ENCODE measurements at regions not wholly inside any gene's neighbourhood (a gene's known extent, or its start where the extent isn't known, plus 50 kb on each side); places are given as distances from the start of the nearest gene placed in this dataset.
"Not testable (repeated sequence)": the region's sequence is repeated elsewhere in the genome, so short reads cannot be mapped to it uniquely, and the experiment has no call there.

GRCh38 chr15:31681529-31682259 lies 348.6 kb upstream of the CHRNA7 start:
- DNase-seq (ENCODE audit: low read depth), result not testable (repeated sequence)

DNA sequence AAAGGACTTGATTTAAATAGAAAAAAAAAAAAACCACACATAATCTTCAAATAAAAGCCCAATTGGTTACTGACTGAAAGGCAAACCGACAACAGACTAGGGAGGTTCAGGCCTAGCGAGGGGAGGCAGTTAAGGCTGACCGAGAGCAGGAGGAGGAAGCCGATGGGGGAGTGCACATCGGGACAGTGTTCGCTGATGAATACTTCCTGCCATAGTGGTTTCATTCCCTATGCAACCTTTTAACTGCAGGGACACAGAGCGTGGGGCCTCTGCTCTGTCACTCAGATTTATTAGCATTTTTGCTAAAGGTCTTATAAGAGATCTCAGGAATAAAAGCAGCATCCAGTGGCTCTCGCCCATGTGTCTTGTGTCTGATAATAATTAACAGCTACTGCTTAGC lies 343.2 kb upstream of the CHRNA7 start:
- DNase-seq (ENCODE audit: low read depth), result not testable (repeated sequence)

GRCh38 chr15:31696509-31696908 lies 333.8 kb upstream of the CHRNA7 start:
- peak; percentile 0 for DNase-seq (ENCODE audit: low read depth)

DNA sequence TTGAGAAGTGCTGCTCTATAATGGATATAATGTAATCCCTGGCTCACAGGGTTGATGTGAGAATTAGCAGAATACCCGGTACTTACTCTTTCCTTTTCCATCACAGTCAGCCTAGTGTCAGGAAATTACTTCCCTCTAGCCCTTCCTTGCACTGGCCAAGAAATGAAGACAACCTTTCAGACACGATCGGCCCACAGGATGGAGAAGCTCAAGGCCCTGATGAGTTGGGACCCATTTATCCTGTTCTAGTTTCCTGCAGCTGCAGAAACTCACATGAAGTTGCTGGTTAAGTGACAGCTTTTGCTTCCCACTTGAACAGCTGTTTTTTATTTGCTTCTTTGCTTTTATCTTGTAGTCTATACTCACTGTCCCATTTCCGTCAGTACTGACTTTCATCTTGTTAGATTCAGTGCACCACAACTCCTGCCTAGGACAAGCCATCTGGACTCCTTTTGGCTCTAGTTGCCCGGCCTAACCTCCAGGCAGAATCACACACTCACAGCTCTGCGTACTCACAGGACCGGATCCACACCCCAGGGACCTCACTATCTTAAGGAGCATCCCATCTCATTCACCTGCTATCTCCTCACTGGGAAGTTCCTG lies 325.1 kb upstream of the CHRNA7 start:
- not testable (repeated sequence) for DNase-seq (ENCODE audit: low read depth)

DNA sequence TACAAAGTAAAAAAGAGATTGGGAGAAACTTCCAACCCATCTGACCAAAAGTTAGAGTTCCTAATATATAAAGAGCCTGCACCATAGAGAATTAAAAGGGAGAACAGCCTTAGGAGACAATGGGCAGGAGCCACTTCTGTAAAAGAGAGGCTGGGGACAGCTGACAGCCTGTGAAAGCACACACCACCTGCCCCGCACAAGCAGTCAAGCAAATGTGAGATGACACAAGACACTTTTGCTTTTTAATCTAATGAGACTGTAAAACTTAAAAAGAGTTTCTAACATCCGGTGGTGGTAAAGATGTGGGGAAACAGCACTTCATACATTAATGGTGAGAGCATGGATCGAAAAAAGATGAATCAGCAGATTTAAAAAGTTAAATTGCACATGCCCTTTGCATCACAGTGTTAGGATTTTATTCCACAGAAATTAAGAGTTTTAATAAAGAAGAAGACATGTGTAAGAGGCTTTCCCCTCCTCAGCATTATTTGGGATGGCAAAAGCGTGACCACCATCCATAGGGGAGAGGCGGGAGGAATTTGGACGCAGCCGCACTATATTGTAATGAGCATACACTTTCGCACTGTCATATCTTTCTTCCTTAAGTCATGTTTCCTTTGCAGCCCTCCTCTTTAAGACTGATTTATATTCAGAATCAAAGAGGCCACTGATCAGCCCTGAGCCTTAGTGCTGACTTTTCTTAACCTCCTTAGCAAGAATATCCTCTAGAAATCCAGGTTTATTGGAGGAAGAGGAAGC lies 322.2 kb upstream of the CHRNA7 start:
- not testable (repeated sequence) for DNase-seq (ENCODE audit: low read depth)

DNA sequence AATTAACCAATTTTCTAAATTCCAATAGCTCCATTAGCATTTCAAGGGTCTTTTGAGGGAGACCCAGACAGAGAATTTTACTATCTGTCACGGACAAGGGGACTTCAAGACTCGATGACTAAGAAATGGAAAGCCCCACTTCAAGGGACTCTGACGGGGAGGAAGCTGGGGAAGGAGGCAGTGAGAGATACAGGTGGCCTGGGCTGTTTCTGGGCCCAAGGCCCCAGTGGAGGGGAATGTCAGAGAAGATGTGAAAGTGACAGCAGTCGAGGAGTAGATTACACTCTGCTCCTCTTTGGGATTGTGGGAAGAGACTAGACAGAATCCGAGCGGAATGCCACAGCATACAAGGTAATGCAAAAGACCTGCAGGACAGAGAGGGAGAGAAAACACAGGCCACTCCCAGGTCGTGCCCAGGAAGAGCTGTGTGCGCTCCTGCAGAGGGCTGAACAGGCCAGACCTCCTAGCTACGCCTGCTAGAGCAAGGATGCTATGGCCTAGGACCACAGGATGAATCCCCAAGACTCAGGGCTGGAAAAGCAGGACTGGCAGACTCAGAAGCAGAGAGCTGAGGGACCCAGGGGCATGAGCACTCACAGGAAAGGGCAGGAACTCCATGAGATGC lies 321.5 kb upstream of the CHRNA7 start:
- not testable (repeated sequence) for DNase-seq (ENCODE audit: low read depth)

DNA sequence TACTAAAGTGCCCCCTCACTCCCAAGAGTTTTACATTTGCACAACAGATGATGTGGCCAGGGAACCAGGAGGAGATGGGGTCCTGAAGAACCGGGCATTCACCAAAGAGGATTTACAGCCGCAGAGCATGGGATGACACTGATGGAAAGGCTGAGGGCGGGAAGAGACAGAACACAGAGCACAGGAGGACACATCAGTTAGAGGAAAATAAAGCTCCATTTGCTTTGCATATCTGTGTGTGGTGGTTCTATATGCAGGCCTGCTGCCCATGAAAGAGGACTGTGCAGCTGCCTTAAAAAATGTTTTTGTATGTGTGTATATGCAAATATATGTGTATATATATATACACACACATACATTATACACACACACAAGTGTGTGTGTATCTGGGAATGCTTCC lies 320.8 kb upstream of the CHRNA7 start:
- not testable (repeated sequence) for DNase-seq (ENCODE audit: low read depth)

DNA sequence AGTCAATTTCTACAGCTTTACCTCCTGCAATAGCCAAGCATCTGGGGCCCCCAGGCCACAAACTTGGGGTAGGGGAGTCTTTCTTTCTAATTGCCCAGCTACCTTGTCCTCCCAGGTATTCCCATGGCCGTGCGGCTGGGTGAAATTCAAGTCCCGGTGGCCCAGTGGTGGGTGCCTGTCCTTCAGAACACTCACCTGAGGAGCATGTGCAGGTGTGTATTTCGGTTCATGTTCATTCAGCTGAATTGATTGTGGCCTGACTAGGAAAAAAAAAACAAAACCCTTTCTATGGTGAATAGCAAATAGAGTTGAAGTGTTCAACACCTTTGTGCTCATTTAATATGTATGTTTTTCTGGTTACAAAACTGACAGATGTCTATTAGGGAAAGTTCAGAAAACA lies 319.5 kb upstream of the CHRNA7 start:
- DNase-seq (ENCODE audit: low read depth), result not testable (repeated sequence)

GRCh38 chr15:31715208-31715607 lies 315.1 kb upstream of the CHRNA7 start:
- not testable (repeated sequence) for DNase-seq (ENCODE audit: low read depth)

DNA sequence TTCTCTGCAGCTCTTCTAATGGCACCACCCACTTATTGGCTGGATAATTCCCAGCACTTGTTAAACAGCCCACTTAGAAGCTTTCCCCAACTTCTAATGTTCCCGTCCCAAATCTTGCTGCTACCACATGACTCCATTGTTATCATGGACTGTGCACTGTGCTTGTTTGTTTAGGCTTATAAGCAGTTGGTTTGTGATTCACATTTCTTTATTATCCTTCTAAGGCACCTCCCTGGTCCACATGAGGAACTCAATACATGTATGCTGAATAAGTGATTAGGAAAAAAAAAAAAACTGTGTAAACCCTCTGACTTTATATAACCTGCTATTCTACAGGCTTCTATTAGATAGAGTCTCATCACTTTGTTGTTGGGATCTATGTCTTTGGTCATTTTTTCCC lies 311.7 kb upstream of the CHRNA7 start:
- DNase-seq (ENCODE audit: low read depth), result not testable (repeated sequence)

GRCh38 chr15:31719396-31720022 lies 310.8 kb upstream of the CHRNA7 start:
- not testable (repeated sequence) for DNase-seq (ENCODE audit: low read depth)

DNA sequence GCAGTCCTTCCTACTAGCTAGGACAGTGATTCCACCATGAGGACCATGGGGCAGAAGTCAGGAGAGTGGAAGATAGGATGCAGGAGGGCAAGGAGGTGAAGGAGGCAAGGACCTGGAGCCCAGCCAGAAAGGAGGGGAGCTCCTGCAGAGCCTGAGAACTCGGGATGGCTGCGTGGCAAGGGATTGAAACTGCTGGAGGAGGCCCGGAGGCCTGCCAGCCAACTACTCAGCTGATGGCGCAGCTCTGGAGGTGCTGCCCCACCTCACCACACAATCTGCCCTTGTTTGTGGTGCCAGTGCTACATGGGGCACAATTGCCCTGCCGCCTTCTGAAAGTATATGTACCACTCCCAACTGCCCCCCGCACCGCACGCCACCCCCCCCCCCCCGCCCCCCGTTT lies 307.3 kb upstream of the CHRNA7 start:
- not testable (repeated sequence) for DNase-seq (ENCODE audit: low read depth)

- DNase-seq (ENCODE audit: low read depth), result not testable (repeated sequence)
Measured at GRCh38 chr15:31724903-31725302, 305.4 kb upstream of the CHRNA7 start.

DNA sequence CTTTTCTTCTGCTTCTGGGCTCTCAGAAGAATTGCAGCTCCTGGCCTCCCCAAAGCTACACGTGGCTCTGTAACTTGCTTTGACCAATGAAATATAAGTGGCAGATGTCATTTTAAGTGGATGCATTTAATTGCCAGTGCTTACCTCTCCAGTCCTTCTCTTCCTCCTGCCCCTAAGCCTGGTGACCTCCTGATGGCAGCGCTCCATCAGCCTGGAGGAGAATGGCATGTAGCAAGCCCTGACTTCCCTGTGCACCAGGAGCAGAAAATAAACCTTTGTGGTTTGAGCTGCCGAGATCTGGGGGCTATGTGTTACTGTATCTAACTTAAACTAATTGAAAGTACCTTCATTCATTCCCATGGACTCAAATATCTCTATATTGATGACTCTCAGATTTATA lies 304.7 kb upstream of the CHRNA7 start:
- not testable (repeated sequence) for DNase-seq (ENCODE audit: low read depth)

- DNase-seq (ENCODE audit: low read depth), result no peak
Measured at GRCh38 chr15:31727612-31728011, 302.7 kb upstream of the CHRNA7 start.

- DNase-seq (ENCODE audit: low read depth), result no peak
Measured at GRCh38 chr15:31732726-31733125, 297.6 kb upstream of the CHRNA7 start.

DNA sequence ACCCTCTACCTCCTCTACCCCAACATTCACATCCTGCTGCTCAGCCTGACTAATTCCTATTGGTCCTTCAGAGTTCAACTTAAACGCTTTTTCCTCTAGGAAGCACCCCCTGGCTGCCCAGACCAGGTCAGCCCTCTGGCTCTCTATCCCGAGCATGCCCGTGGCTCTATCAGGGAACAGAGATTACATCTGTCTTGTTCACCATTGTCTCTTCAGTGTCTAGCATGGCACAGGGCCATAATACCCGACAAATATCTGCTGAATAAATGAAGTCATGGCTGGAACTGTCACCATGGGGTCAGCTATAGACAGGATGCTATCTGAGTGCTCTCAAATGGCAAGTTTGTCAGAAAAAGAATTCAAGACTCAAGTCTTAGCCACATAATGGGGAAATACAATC lies 296.9 kb upstream of the CHRNA7 start:
- no peak for DNase-seq (ENCODE audit: low read depth)

- DNase-seq (ENCODE audit: low read depth), result peak; percentile 5
Measured at GRCh38 chr15:31740203-31740602, 290.1 kb upstream of the CHRNA7 start.

GRCh38 chr15:31745841-31746240 lies 284.5 kb upstream of the CHRNA7 start:
- DNase-seq (ENCODE audit: low read depth), result no peak

DNA sequence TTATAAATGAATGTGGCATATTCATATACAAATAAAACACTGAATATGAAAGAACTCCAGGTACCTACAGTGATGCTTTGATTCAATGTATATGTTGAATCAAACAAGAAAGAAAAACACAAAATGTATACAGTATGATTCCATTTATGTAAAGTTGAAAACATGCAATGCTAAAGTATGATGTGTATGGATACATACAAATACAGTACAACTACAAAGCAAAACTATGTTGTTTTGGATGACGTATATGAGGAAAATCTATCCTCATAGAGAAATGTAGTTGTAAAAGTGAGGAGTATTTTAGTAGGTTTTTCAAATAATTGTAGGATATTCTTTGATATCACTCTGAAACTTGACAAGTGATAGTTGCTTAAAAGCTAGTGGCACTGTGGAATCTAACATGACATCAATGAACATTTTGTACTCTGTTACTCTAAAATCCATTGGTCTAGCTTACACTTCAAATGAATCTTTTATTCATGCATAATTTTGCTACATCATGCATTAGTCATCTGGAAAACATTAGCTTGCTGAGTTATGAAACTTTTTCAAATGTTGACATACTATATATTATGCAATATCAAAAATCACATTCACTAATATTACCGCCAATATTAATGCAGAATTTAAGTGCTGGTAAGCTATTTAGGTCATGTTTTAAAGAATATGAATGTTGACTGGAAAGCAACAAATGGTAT lies 278.1 kb upstream of the CHRNA7 start:
- DNase-seq (ENCODE audit: low read depth), result peak; percentile 22

DNA sequence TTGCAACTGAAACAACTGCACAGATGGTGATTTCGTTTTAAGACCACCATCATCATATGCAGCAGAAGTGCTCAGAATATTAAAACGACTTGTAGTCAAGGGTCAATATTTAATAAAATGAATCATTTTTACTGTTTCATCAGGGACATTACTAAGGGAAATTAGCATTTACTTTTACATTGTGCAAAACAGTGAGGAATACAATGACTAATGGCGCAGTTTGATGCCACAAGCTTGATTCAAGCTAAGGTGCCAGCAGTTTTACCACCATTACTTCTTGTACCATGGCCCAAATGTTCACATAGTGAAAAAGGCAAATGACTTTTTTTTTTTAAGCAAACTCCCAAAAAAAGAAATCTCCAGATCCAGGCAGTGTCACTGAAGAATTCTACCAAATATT lies 277.4 kb upstream of the CHRNA7 start:
- DNase-seq (ENCODE audit: low read depth), result no peak
